GM19043 (cell line): ENCODE measurements at regions not wholly inside any gene's neighbourhood (a gene's known extent, or its start where the extent isn't known, plus 50 kb on each side); places are given as distances from the start of the nearest gene placed in this dataset.

ENCODE experiments used
- ATAC-seq: cut with Tn5 transposase; IDR thresholded peaks from one replicate; pipeline ENCODE4 v1.9.1; 2021; ENCODE audit warnings: low read depth; ENCODE audit not compliant: unreplicated experiment

DNA sequence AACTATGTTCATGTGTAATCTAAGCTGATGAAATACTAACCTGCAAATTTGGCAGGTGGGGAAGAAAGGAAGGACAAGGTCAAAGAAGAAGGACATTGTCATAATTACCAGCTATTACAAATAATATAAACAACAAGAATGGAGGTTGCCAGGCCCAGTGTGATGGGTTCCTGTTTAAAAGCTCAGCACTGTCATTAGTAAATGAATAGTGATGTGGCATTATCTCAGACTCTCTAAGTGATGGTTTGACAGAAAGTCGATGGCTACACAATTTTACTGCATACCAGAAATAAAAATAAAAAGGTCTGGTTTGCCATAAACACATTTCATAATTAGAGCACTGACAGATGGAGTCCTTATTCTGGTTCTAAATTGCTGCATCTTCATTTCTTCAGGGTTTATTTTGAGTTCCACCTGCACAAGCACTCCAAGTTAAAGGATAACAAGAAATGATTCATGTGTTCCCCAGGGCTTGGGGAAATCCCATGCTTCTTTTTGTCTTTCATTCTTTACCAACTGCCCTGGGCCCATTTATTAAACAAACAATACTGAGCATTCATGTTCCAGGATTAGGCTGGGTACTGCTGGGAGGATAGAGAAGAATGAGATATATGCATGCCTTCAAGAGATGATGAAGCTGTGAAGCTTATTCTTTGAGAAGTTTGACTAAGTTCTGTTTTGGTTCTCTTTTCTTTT, 367.8 kb upstream of the RASGEF1B start:
- peak; percentile 45 for ATAC-seq

DNA sequence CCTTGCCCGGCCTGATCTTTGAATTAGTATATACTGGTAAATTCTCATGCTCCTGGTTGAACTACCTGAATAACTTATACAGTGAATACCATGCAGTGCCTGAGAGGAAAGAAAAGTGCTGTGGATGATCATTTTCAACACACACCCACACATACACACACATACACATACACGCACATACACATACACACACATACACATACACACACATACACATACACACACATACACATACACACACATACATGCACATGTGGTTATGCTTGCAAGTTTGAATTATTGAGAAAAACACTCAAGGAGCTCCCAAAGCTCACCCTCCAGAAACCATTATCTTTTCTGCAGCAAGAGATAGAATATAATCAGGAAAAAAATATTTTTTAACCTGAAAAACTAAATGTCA, 366.9 kb upstream of the RASGEF1B start:
- no peak for ATAC-seq

GRCh38 chr4:81836716-81837115, 365.0 kb upstream of the RASGEF1B start:
- ATAC-seq, result no peak

GRCh38 chr4:81833576-81833975, 361.9 kb upstream of the RASGEF1B start:
- ATAC-seq, result no peak

- ATAC-seq, result no peak
Observed at GRCh38 chr4:81828991-81829390, 357.3 kb upstream of the RASGEF1B start.

GRCh38 chr4:81827577-81828202, 356.0 kb upstream of the RASGEF1B start:
- no peak for ATAC-seq

GRCh38 chr4:81826817-81827424, 355.2 kb upstream of the RASGEF1B start:
- ATAC-seq, result no peak

- ATAC-seq, result no peak
Observed at GRCh38 chr4:81826335-81826734, 354.6 kb upstream of the RASGEF1B start.

GRCh38 chr4:81818385-81818920, 346.7 kb upstream of the RASGEF1B start:
- no peak for ATAC-seq

DNA sequence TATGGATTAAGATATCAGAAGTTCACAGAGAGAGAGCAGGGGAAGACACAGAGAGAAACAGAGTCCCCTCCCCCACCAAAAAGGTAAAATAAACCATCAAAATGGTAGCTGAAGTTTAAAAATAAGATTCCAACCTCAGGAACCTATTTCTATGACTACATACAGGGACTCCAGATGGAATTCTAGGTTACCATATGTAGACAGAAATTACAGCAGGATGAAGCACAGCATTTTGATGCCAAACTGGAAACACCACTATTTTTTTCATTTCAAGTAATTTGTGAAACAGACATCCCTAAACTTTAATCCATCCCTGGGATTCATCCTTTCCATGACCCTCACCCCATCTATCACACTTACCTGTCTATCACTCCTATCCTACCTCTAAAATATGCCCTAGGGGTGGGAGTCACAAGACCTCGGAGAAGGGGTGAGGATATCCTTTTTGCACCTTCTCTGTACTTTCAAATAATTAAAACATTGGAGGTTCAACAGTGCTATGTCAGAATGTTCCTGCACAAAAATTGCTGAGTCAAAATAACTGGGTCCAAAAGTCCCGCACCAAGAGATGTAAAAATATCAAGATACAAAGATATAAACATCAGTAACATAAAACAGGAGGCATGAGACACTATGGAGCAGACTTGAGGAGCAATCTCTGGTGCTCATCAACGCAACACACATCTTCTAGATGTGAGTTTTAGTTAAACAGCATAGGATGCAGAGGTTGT, 344.5 kb upstream of the RASGEF1B start:
- no peak for ATAC-seq

DNA sequence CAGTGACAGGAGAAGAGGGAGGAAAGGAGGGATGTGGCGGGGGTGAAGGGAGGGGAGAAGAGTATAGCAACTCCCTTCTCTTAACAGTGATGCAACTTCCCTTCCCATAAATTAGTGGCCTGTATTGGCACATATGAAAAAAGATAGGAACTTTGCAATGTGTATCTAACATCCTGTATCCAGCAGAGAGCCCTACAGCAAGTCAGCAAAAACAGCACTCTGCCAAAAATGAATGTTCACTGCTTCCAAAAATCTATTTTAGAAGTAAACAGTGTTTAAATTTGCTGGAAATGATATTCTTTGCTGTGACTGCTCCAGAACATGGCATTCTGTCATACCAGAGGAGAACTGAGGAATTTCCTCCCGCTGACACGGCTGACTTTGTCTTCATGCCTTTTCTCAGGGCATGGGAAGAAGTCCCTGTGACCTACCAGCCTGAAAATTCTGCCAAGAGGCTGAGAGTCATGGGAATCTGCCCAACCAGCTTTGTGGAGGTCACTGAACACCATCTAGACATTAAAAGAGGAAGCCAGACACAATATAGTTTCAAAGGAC, 343.4 kb upstream of the RASGEF1B start:
- no peak for ATAC-seq

DNA sequence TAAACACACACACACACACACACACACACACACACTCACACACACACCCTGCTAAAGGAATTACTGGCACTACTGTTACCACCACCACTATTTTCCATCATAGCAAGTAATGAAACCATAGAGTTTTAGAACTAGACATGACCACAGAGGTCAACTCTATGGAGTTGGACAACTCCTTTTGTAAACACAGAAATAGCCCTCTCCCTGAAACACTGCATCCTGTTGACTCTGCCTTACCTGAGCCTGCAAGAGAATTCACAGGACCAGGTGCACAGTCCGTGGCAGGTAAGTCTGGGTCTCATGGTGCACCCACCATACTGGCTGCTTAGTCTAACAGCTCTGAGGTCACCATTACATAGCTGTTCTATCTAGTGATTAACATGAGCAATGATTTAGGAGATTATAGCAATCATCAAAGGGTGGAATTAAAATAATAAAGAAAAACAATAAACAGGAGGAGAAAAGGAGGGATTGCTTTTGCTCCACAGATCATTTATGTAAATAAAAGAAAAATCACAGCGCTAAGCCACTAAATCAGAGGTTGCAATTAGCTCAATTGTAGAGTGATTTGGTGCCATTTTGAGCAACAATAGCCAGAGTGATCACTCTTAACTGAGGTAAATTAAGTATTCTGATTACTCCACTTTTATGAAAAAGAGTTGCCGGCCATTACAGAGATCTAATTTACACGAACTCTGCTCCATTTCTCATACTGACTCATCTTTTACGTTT, 340.0 kb upstream of the RASGEF1B start:
- ATAC-seq, result no peak

DNA sequence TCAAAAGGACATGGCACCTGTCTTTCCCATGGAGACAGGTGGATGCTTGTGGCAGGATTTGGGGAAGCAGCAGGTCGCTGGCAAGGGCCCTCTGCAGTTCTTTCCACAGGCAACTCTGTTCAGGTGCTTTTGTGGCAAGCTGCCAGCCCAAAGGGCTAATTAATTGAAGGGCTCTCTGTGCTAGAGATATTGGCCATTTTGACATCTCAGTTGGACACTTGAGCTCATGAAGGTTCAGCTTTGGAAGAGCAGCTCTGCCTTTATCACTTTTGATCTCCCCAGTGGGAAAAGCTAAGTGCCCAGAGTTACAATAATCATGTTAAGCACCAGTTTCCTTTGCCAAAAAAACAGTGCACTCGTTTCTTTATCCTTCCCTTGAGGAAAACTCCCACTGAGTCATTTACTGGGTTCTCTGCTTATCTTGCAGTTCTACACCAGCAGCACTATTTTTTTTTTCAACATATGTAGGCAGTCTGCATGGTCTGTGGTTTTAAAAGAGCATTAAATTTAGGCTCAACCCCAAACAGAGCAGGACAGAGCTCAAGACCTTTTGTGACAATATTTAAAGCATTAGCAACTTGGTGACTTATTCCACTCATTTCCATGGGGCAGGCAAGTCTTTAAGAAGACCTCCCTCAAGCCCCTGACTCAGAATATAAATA, 336.4 kb upstream of the RASGEF1B start:
- no peak for ATAC-seq

DNA sequence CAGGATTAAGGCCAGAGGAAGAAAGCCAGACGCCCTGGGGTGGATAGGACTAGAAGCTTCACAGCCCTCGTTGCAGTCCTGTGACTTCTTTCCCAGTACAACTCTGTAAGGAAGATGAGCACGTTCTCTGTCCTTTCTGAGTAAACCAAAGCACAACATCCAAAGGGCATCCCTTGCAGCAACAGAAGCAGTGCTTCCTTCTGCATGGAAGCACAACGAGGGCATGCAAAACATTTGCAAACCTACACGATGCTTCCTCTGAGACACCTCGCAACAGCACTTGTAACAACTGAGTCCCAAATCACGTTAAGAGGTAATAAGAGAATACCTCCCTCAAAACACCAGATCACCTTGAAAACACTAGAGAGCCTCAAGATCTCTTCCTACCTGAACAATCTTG, 335.7 kb upstream of the RASGEF1B start:
- ATAC-seq, result no peak

- ATAC-seq, result no peak
Observed at GRCh38 chr4:81806485-81806884, 334.8 kb upstream of the RASGEF1B start.

- no peak for ATAC-seq
Observed at GRCh38 chr4:81804849-81805248, 333.1 kb upstream of the RASGEF1B start.

GRCh38 chr4:81802285-81802846, 330.7 kb upstream of the RASGEF1B start:
- no peak for ATAC-seq

- ATAC-seq, result no peak
Observed at GRCh38 chr4:81799371-81799770, 327.7 kb upstream of the RASGEF1B start.

DNA sequence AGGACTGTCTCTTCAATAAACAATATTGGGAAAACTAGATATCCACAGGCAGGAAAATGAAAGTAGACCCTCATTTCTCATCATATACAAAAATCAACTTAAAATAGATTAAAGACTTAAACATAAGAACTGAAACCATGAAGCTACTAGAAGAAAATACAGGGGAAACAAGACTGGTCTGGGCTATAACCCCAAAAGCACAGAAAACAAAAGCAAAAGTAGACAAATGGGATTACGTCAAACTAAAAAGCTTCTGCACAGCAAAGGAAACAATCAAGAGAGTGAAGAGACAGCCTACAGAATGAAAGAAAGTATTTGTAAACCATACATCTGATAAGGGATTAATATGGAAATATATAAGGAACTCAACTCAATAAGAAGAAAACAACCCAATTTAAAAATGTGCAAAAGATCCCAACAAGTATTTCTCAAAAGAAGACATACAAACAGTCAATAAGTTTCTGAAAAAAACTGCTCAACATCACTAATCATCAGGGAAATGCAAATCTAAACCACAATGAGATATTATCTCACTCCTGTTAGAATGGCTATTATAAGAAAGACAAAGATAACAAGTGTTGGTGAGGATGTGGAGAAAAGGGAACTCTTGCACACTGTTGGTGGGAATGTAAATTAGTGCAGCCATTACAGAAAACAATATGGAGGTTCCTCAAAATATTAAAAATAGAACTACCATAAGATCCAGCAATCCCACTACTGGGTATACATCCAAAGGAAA, 325.3 kb upstream of the RASGEF1B start:
- no peak for ATAC-seq
